T-helper 1 cell treated with Interleukin-12 subunit alpha and Interleukin-12 subunit beta and Interleukin-4 antibody, amounts not matched to agents 30 μg/mL and 1 μg/mL, for 36 hours (primary cell): ENCODE measurements at regions not wholly inside any gene's neighbourhood (a gene's known extent, or its start where the extent isn't known, plus 50 kb on each side); places are given as distances from the start of the nearest gene placed in this dataset.

Source experiments
- H3K27ac Mint-ChIP-seq: one replicate; pipeline ENCODE4 v1.8.0; 2021; ENCODE audit warnings: mild to moderate bottlenecking, mixed read lengths
- H3K27me3 Mint-ChIP-seq: one replicate; pipeline ENCODE4 v1.8.0; 2021; ENCODE audit warnings: low read depth, mixed read lengths
- H3K36me3 Mint-ChIP-seq: one replicate; pipeline ENCODE4 v1.8.0; 2021; ENCODE audit warnings: low read depth, mixed read lengths
- H3K4me1 Mint-ChIP-seq: one replicate; pipeline ENCODE4 v1.8.0; 2021; ENCODE audit warnings: low read depth, mixed read lengths
- H3K4me3 Mint-ChIP-seq: one replicate; pipeline ENCODE4 v1.8.0; 2021; ENCODE audit warnings: mild to moderate bottlenecking, moderate library complexity, mixed read lengths
- H3K9me3 Mint-ChIP-seq: one replicate; pipeline ENCODE4 v1.8.0; 2021; ENCODE audit warnings: mixed read lengths

DNA sequence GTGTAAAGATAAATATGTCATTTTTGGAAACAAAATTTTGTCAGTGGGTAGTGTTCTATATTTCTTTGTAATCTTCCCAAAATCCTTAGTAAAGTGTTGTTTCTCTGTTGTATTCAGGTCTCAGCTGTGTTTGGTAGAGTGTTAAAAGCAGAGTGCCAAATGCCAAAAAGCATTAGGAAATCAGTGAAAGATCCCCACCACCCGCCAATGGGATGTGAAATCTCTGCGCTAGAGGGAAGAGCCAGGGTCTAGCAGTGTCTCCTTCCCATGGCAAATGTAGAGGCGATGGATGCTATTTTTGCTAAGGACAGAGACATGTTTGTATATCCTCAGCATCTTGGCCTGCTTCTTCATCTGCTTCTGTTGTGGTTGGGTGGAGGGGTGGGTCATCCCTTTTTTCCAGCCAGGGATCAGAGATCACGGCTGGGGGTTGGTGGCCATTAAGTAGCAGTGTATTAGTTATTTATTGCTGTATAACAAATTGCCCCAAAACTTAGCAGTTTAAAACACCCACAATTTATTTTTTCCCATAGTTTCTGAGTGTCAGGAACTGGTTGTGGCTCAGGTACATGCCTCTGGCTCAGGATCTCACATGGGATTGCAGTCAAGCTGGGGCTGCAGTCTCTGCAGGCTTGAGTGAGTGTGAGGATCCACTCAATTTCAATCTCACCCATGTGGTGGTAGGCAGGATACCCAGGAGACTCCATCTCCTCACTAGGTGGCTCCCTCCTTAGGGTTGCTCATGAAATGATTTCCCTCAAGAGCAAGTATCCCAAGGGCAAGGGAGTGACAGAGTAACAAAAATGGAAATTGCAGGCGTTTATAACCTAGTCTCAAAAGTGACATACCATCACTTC is 211.9 kb downstream of the MYCN start:
- H3K27me3 Mint-ChIP-seq, result no peaks in the 10 kb centered on the region
- no peaks in the 10 kb centered on the region for H3K4me1 Mint-ChIP-seq
- H3K36me3 Mint-ChIP-seq, result no peaks in the 10 kb centered on the region
- no peak overlapping the region for H3K27ac Mint-ChIP-seq
- H3K9me3 Mint-ChIP-seq, result no peaks in the 10 kb centered on the region
- no peak overlapping the region for H3K4me3 Mint-ChIP-seq

GRCh38 chr2:16151651-16152050 is 211.3 kb downstream of the MYCN start:
- Mint-ChIP-seq H3K9me3 (no peaks in the 10 kb centered on the region), H3K4me1 (no peaks in the 10 kb centered on the region), H3K4me3 (no peak overlapping the region), H3K27ac (no peak overlapping the region), H3K36me3 (no peaks in the 10 kb centered on the region), H3K27me3 (no peaks in the 10 kb centered on the region)

DNA sequence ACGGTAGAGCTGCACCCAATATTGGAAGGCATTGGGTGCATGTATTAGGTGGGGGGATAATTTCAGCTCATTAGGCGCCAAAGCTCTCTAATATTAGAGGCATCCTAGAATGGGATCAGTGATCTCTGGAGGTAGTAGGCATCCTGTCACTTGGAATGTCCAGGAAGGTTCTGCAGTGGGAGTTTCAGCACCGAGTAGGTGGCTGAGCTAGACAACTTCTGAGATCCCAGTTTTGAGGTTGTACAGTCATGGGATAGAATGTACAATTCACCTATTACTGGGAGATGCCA is 210.9 kb downstream of the MYCN start:
- Mint-ChIP-seq H3K4me1 (no peaks in the 10 kb centered on the region), H3K27me3 (no peaks in the 10 kb centered on the region), H3K27ac (no peak overlapping the region), H3K9me3 (no peaks in the 10 kb centered on the region), H3K36me3 (no peaks in the 10 kb centered on the region), H3K4me3 (no peak overlapping the region)

GRCh38 chr2:16150456-16151280 is 210.3 kb downstream of the MYCN start:
- no peaks in the 10 kb centered on the region for H3K9me3 Mint-ChIP-seq
- H3K36me3 Mint-ChIP-seq, result no peaks in the 10 kb centered on the region
- no peaks in the 10 kb centered on the region for H3K27me3 Mint-ChIP-seq
- H3K4me1 Mint-ChIP-seq, result no peaks in the 10 kb centered on the region
- no peak overlapping the region for H3K27ac Mint-ChIP-seq
- H3K4me3 Mint-ChIP-seq, result no peak overlapping the region

GRCh38 chr2:16149349-16150243 is 209.2 kb downstream of the MYCN start:
- Mint-ChIP-seq H3K36me3 (no peaks in the 10 kb centered on the region), H3K27me3 (no peaks in the 10 kb centered on the region), H3K4me3 (no peak overlapping the region), H3K4me1 (no peaks in the 10 kb centered on the region), H3K9me3 (no peaks in the 10 kb centered on the region), H3K27ac (no peak overlapping the region)

- Mint-ChIP-seq H3K4me1 (no peaks in the 10 kb centered on the region), H3K9me3 (no peaks in the 10 kb centered on the region), H3K27me3 (no peaks in the 10 kb centered on the region), H3K36me3 (no peaks in the 10 kb centered on the region), H3K4me3 (no peak overlapping the region), H3K27ac (no peak overlapping the region)
Measured at GRCh38 chr2:16148632-16149348, 208.4 kb downstream of the MYCN start.

GRCh38 chr2:16142383-16143361 is 202.3 kb downstream of the MYCN start:
- Mint-ChIP-seq H3K27ac (no peak overlapping the region), H3K9me3 (no peaks in the 10 kb centered on the region), H3K27me3 (no peaks in the 10 kb centered on the region), H3K36me3 (no peaks in the 10 kb centered on the region), H3K4me1 (no peaks in the 10 kb centered on the region), H3K4me3 (no peak overlapping the region)

GRCh38 chr2:16141641-16141921 is 201.2 kb downstream of the MYCN start:
- H3K4me1 Mint-ChIP-seq, result no peaks in the 10 kb centered on the region
- H3K36me3 Mint-ChIP-seq, result no peaks in the 10 kb centered on the region

GRCh38 chr2:16140771-16141640 is 200.7 kb downstream of the MYCN start:
- H3K36me3 Mint-ChIP-seq, result no peaks in the 10 kb centered on the region
- no peaks in the 10 kb centered on the region for H3K9me3 Mint-ChIP-seq
- no peaks in the 10 kb centered on the region for H3K27me3 Mint-ChIP-seq
- H3K4me3 Mint-ChIP-seq, result no peak overlapping the region
- H3K4me1 Mint-ChIP-seq, result no peaks in the 10 kb centered on the region
- no peak overlapping the region for H3K27ac Mint-ChIP-seq

More at GRCh38 chr2:16141641-16141921, 201.2 kb downstream of the MYCN start:
- Mint-ChIP-seq H3K27me3 (no peaks in the 10 kb centered on the region), H3K27ac (no peak overlapping the region), H3K4me3 (no peak overlapping the region), H3K9me3 (no peaks in the 10 kb centered on the region)

DNA sequence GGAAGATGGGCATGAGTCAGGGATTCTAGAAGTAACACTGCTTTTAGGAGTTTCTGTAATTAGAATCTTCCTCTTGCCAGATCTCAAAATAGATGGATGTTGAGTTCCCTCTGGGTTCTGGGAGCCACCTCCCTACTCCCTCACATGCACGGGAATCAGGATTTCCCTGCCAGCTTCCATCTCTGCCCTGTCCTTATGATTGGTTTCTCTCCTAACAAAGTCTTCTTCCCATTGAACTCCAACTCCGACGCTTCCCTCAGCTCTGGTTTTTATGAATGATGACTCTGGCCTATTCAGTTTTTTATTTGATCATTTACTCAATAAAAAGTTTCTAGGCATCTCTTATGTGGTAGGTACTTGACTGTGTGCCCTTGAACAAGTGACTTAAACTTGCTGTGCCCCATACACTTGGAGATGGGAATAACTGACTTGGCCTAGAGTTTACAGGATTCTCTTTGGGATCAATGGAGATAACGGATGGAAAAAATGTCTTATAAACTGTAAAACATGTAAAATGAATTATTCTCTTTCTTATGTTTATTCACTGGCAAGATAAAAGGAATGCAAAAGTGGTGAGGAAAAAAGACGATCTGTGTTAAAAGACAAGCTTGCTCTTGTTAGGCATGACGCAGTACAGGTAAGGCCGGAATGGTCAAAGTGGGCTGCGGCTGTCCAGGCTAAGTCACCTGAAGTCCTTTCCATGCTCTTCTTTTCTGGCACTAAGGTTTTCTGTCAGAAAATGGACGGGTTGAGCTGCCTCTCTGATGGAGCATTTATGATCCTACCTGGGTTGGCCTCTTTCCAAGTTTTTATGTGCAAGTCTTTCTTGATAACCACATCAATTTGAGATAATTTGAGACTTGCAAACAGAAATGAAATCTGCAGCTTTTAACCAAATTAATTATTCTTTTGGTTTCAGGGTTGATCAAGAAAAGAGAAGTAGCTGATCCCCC is 199.6 kb downstream of the MYCN start:
- no peak overlapping the region for H3K4me3 Mint-ChIP-seq
- H3K27me3 Mint-ChIP-seq, result no peaks in the 10 kb centered on the region
- H3K4me1 Mint-ChIP-seq, result no peaks in the 10 kb centered on the region
- H3K27ac Mint-ChIP-seq, result no peak overlapping the region
- H3K9me3 Mint-ChIP-seq, result no peaks in the 10 kb centered on the region
- H3K36me3 Mint-ChIP-seq, result no peaks in the 10 kb centered on the region

DNA sequence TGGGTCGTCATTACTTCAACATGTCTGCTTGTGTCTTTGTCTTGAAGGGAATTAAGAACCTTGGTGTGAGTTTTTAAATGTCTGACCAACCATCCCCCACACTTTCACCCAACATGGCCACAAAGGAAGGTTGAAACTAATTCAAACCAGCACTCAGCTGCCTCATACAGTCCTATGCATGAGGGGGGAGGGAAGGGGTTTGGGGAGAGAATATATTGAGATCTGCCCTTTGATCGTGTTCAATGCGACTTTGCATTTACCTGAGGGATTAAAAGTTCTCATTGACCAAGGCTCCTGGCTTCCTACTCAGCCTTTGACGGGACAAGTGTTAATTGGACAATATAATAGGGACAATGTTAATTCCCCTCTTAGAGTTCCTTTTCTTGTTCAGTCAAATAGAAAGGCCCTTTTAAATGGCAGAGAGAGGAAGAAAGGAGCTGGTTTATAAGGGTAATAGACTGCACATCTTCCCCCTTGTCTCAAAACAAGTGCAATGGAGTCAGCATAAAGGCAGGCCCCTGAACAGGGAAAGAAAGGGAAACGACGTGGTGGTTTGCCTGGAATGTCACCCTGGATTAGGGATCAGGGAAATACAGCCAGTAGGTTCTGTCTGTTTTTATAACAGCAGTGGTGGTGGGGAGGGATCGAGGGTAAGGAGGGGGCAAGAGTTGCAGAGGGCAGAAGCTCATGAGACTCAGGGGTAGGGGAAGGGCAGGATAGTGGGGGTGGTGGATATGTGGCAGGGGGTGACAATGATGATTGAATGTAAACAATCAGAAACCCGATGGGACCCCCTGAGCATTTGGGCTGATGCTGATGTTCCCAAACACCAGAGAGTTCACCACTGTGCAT is 198.7 kb downstream of the MYCN start:
- H3K27ac Mint-ChIP-seq, result no peak overlapping the region
- no peaks in the 10 kb centered on the region for H3K9me3 Mint-ChIP-seq
- no peaks in the 10 kb centered on the region for H3K4me1 Mint-ChIP-seq
- H3K36me3 Mint-ChIP-seq, result no peaks in the 10 kb centered on the region
- no peak overlapping the region for H3K4me3 Mint-ChIP-seq
- H3K27me3 Mint-ChIP-seq, result no peaks in the 10 kb centered on the region
